SK-N-SH (cell line): ENCODE measurements at regions not wholly inside any gene's neighbourhood (a gene's known extent, or its start where the extent isn't known, plus 50 kb on each side); places are given as distances from the start of the nearest gene placed in this dataset.

ENCODE experiments used
- CTCF ChIA-PET: fragments of 300-600, 350-600 bp; formaldehyde crosslinking; extraction: SDS; loops from one replicate; lab custom pipeline; 2021; lab: Yijun Ruan, JAX
- POLR2A ChIA-PET: fragments of 350-600 bp; sonication (Branson Sonifier 250); formaldehyde crosslinking; extraction: SDS; loops from one replicate; lab custom pipeline; 2020; ENCODE audit warnings: antibody characterized with exemption, inconsistent platforms; lab: Yijun Ruan, JAX
- DNase-seq: peaks from one replicate; pipeline ENCODE4 v3.0.0; 2012
- H2AFZ ChIP-seq: fragments of 200-600 bp; sonication (generic); 2 replicates; pipeline ENCODE4 v1.8.1; 2016; ENCODE audit warnings: antibody characterized with exemption, mild to moderate bottlenecking, low read depth
- H3F3A ChIP-seq: fragments of 200-600 bp; sonication (generic); replicated peaks from 2 replicates; pipeline ENCODE3; 2016; ENCODE audit warnings: antibody characterized with exemption, mild to moderate bottlenecking; ENCODE audit not compliant: insufficient read depth
- H3K27ac ChIP-seq, 2 experiments: fragments of 200-500 bp in 1 of 2; fragments of 200-600 bp in 1 of 2; sonication (Bioruptor generic) in 1 of 2; sonication (generic), shearing (Covaris generic) in 1 of 2; 2 replicates each; pipeline versions ENCODE4 v1.5.1 to v1.6.1; 2014 to 2016; ENCODE audit warnings: low read depth in 2 of 2, inconsistent platforms in 1 of 2, low read length in 1 of 2, mild to moderate bottlenecking in 1 of 2, mixed read lengths in 1 of 2
- H3K27me3 ChIP-seq: fragments of 200-600 bp; sonication (generic), shearing (Covaris generic); 2 replicates; pipeline ENCODE4 v1.6.1; 2016; ENCODE audit warnings: mixed run types; ENCODE audit not compliant: insufficient read depth
- H3K36me3 ChIP-seq, 2 experiments: fragments of 200-500 bp in 1 of 2; fragments of 200-600 bp in 1 of 2; sonication (Bioruptor generic) in 1 of 2; sonication (generic) in 1 of 2; replicated peaks in 1 of 2; 2 replicates each; pipeline versions ENCODE3 to v1.5.1; 2014 to 2016; ENCODE audit warnings: low read length in 1 of 2, mild to moderate bottlenecking in 1 of 2; ENCODE audit not compliant: insufficient read depth in 2 of 2, control insufficient read depth in 1 of 2
- H3K4me1 ChIP-seq, 2 experiments: fragments of 200-500 bp in 1 of 2; fragments of 200-600 bp in 1 of 2; sonication (Bioruptor generic) in 1 of 2; sonication (generic), shearing (Covaris generic) in 1 of 2; 2 replicates each; pipeline versions ENCODE4 v1.5.1 to v1.6.1; 2014 to 2016; ENCODE audit warnings: low read depth in 1 of 2, low read length in 1 of 2, mixed run types in 1 of 2; ENCODE audit not compliant: insufficient read depth in 2 of 2, control insufficient read depth in 1 of 2
- H3K4me2 ChIP-seq: fragments of 200-600 bp; sonication (generic), shearing (Covaris generic); 2 replicates; pipeline ENCODE4 v1.6.1; 2017; ENCODE audit warnings: mixed run types
- H3K4me3 ChIP-seq, 2 experiments: fragments of 200-500 bp in 1 of 2; fragments of 200-600 bp in 1 of 2; sonication (Bioruptor generic) in 1 of 2; sonication (generic), shearing (Covaris generic) in 1 of 2; 2 replicates each; pipeline versions ENCODE4 v1.5.1 to v1.8.1; 2014 to 2016; ENCODE audit warnings: low read depth in 2 of 2, inconsistent platforms in 1 of 2, low read length in 1 of 2, mild to moderate bottlenecking in 1 of 2, mixed read lengths in 1 of 2, moderate library complexity in 1 of 2
- H3K79me2 ChIP-seq: fragments of 200-600 bp; sonication (generic); 2 replicates; pipeline ENCODE4 v1.8.1; 2017; ENCODE audit warnings: mild to moderate bottlenecking; ENCODE audit not compliant: insufficient read depth
- H3K9ac ChIP-seq: fragments of 200-600 bp; sonication (generic); 2 replicates; pipeline ENCODE4 v1.6.1; 2017; ENCODE audit warnings: mixed run types
- H3K9me2 ChIP-seq: fragments of 200-600 bp; sonication (generic); 2 replicates; pipeline ENCODE4 v1.6.1; 2017; ENCODE audit warnings: mixed run types
- H3K9me3 ChIP-seq: fragments of 200-600 bp; sonication (generic); 2 replicates; pipeline ENCODE4 v1.6.1; 2017; ENCODE audit warnings: mixed run types, mild to moderate bottlenecking, moderate library complexity
- H4K20me1 ChIP-seq: fragments of 200-600 bp; sonication (generic); 2 replicates; pipeline ENCODE4 v1.6.1; 2017; ENCODE audit warnings: mild to moderate bottlenecking, mixed run types; ENCODE audit not compliant: insufficient read depth
- EP300 ChIP-seq, 2 experiments: IDR thresholded peaks; 2 replicates each; pipeline versions ENCODE4 v1.4.0 to v1.6.1; 2012; ENCODE audit warnings: borderline replicate concordance in 1 of 2, low read depth in 1 of 2, low read length in 1 of 2
- EZH2phosphoT487 ChIP-seq: fragments of 200-600 bp; sonication (generic); IDR thresholded peaks from 2 replicates; pipeline ENCODE4 v1.6.1; 2017; ENCODE audit warnings: low read depth, mixed run types, mild to moderate bottlenecking, antibody characterized with exemption, moderate library complexity, borderline replicate concordance
- FOXM1 ChIP-seq: IDR thresholded peaks from 2 replicates; pipeline ENCODE4 v1.4.0; 2012; ENCODE audit warnings: low read depth, mild to moderate bottlenecking
- GABPA ChIP-seq: IDR thresholded peaks from 2 replicates; pipeline ENCODE4 v1.4.0; 2012; ENCODE audit warnings: low read depth, mild to moderate bottlenecking
- JUND ChIP-seq: IDR thresholded peaks from 2 replicates; pipeline ENCODE4 v1.4.0; 2012
- MXI1 ChIP-seq: IDR thresholded peaks from 2 replicates; pipeline ENCODE4 v1.6.1; 2012; ENCODE audit warnings: mild to moderate bottlenecking, low read depth, low read length, improper control_type of control experiment
- NRF1 ChIP-seq: IDR thresholded peaks from 2 replicates; pipeline ENCODE4 v1.6.1; 2012; ENCODE audit warnings: low read depth, mild to moderate bottlenecking, low read length
- POLR2AphosphoS5 ChIP-seq: IDR thresholded peaks from 2 replicates; pipeline ENCODE4 v1.6.1; 2012; ENCODE audit warnings: low read depth, low read length
- RAD21 ChIP-seq: IDR thresholded peaks from 2 replicates; pipeline ENCODE4 v1.6.1; 2012; ENCODE audit warnings: mild to moderate bottlenecking, low read length
- RXRA ChIP-seq: IDR thresholded peaks from 2 replicates; pipeline ENCODE4 v1.4.0; 2012; ENCODE audit warnings: low read depth, mild to moderate bottlenecking, borderline replicate concordance
- SMC3 ChIP-seq: IDR thresholded peaks from 2 replicates; pipeline ENCODE4 v1.6.1; 2012; ENCODE audit warnings: low read depth, low read length, improper control_type of control experiment
- TAF1 ChIP-seq: IDR thresholded peaks from 2 replicates; pipeline ENCODE4 v1.6.1; 2012; ENCODE audit warnings: low read depth, mild to moderate bottlenecking, low read length, moderate library complexity, borderline replicate concordance
- TCF12 ChIP-seq: IDR thresholded peaks from 2 replicates; pipeline ENCODE4 v1.4.0; 2012
- TEAD4 ChIP-seq: IDR thresholded peaks from 2 replicates; pipeline ENCODE4 v1.4.0; 2012; ENCODE audit warnings: mild to moderate bottlenecking, borderline replicate concordance; ENCODE audit not compliant: insufficient read depth
- USF1 ChIP-seq: IDR thresholded peaks from 2 replicates; pipeline ENCODE4 v1.4.0; 2012; ENCODE audit warnings: low read depth, borderline replicate concordance
- USF2 ChIP-seq: fragments of 150-350 bp; IDR thresholded peaks from 2 replicates; pipeline ENCODE4 v1.6.1; 2017; ENCODE audit warnings: antibody characterized with exemption, low read length, low read depth, borderline replicate concordance
- ZBTB33 ChIP-seq: IDR thresholded peaks from 2 replicates; pipeline ENCODE4 v1.4.0; 2012; ENCODE audit warnings: low read depth, borderline replicate concordance
- WGBS: methylation state at CpG from one replicate; pipeline ENCODE4 v1.1.6; 2017; ENCODE audit warnings: low lambda C conversion rate; 5-methylcytosine and 5-hydroxymethylcytosine counted together
- TF ChIP-seq, protein P1 (sequence below): fragments of 200-600 bp; sonication (generic); IDR thresholded peaks from 2 replicates; pipeline ENCODE4 v1.6.1; 2017; ENCODE audit warnings: antibody characterized with exemption, mild to moderate bottlenecking, moderate library complexity
- TF ChIP-seq, protein P2 (sequence below): IDR thresholded peaks from 2 replicates; pipeline ENCODE4 v1.6.1; 2012; ENCODE audit warnings: mild to moderate bottlenecking, low read depth, low read length, moderate library complexity
- TF ChIP-seq, protein P3 (sequence below): fragments of 150-350 bp; IDR thresholded peaks from 2 replicates; pipeline ENCODE4 v1.6.1; 2016; ENCODE audit warnings: mild to moderate bottlenecking, low read depth, low read length

- Histone ChIP-seq H4K20me1 (no peaks in the 10 kb centered on the region), H3K9me3 (no peaks in the 10 kb centered on the region), H3K27ac (no peak overlapping the region), H3K9me2 (no peaks in the 10 kb centered on the region), H3F3A (no peaks in the 10 kb centered on the region), H3K9ac (no peak overlapping the region), H3K79me2 (no peaks in the 10 kb centered on the region), H3K36me3 (no peaks in the 10 kb centered on the region), H2AFZ (no peak overlapping the region), H3K4me2 (no peak overlapping the region), H3K4me3 (no peak overlapping the region), H3K27me3 (no peaks in the 10 kb centered on the region), H3K4me1 (no peaks in the 10 kb centered on the region)
- TF ChIP-seq USF1 (no peak), NRF1 (no peak), RXRA (no peak), POLR2AphosphoS5 (no peak), EZH2phosphoT487 (no peak), USF2 (no peak), ZBTB33 (no peak), SMC3 (no peak), EP300 (IDR thresholded peaks at IDR 0.05; ENCODE audit: borderline replicate concordance in 1 of 2, low read depth in 1 of 2, low read length in 1 of 2) (no peak), MXI1 (no peak), TCF12 (no peak), TEAD4 (no peak), GABPA (no peak), FOXM1 (no peak), RAD21 (no peak), JUND (no peak), TAF1 (no peak)
- TF ChIP-seq, protein P1, sequence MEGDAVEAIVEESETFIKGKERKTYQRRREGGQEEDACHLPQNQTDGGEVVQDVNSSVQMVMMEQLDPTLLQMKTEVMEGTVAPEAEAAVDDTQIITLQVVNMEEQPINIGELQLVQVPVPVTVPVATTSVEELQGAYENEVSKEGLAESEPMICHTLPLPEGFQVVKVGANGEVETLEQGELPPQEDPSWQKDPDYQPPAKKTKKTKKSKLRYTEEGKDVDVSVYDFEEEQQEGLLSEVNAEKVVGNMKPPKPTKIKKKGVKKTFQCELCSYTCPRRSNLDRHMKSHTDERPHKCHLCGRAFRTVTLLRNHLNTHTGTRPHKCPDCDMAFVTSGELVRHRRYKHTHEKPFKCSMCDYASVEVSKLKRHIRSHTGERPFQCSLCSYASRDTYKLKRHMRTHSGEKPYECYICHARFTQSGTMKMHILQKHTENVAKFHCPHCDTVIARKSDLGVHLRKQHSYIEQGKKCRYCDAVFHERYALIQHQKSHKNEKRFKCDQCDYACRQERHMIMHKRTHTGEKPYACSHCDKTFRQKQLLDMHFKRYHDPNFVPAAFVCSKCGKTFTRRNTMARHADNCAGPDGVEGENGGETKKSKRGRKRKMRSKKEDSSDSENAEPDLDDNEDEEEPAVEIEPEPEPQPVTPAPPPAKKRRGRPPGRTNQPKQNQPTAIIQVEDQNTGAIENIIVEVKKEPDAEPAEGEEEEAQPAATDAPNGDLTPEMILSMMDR: no peak
- TF ChIP-seq, protein P2, sequence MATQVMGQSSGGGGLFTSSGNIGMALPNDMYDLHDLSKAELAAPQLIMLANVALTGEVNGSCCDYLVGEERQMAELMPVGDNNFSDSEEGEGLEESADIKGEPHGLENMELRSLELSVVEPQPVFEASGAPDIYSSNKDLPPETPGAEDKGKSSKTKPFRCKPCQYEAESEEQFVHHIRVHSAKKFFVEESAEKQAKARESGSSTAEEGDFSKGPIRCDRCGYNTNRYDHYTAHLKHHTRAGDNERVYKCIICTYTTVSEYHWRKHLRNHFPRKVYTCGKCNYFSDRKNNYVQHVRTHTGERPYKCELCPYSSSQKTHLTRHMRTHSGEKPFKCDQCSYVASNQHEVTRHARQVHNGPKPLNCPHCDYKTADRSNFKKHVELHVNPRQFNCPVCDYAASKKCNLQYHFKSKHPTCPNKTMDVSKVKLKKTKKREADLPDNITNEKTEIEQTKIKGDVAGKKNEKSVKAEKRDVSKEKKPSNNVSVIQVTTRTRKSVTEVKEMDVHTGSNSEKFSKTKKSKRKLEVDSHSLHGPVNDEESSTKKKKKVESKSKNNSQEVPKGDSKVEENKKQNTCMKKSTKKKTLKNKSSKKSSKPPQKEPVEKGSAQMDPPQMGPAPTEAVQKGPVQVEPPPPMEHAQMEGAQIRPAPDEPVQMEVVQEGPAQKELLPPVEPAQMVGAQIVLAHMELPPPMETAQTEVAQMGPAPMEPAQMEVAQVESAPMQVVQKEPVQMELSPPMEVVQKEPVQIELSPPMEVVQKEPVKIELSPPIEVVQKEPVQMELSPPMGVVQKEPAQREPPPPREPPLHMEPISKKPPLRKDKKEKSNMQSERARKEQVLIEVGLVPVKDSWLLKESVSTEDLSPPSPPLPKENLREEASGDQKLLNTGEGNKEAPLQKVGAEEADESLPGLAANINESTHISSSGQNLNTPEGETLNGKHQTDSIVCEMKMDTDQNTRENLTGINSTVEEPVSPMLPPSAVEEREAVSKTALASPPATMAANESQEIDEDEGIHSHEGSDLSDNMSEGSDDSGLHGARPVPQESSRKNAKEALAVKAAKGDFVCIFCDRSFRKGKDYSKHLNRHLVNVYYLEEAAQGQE: no peak
- TF ChIP-seq, protein P3, sequence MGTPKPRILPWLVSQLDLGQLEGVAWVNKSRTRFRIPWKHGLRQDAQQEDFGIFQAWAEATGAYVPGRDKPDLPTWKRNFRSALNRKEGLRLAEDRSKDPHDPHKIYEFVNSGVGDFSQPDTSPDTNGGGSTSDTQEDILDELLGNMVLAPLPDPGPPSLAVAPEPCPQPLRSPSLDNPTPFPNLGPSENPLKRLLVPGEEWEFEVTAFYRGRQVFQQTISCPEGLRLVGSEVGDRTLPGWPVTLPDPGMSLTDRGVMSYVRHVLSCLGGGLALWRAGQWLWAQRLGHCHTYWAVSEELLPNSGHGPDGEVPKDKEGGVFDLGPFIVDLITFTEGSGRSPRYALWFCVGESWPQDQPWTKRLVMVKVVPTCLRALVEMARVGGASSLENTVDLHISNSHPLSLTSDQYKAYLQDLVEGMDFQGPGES: no peak
- ChIA-PET CTCF (interaction anchor here (1.3 to 1.8 kb wide), 2 partner anchors 21 to 1140 kb away, joined by 3 to 5 read pairs; no protein-coding TSS in a partner anchor), POLR2A (no interaction called here)
- WGBS: 62% methylated on average over 5 of the region's 5 CpGs
- DNase-seq: no peak
Observed at GRCh38 chr18:44386401-44386800, 294.3 kb upstream of the SETBP1 start.
